Stomach (tissue), 4 donors: ENCODE measurements at regions not wholly inside any gene's neighbourhood (a gene's known extent, or its start where the extent isn't known, plus 50 kb on each side); places are given as distances from the start of the nearest gene placed in this dataset.

ENCODE experiments used
- CTCF ChIP-seq, 7 experiments: fragments of 450-650 bp in 4 of 7; fragments of 200-600 bp in 3 of 7; sonication (generic) in 3 of 7; IDR thresholded peaks; one replicate each; pipeline ENCODE4 v1.5.1; 2016 to 2019; ENCODE audit warnings: antibody characterized with exemption in 7 of 7, control low read depth in 2 of 7, mild to moderate bottlenecking in 1 of 7
- POLR2A ChIP-seq, 4 donors: fragments of 450-650 bp; IDR thresholded peaks; one replicate each; pipeline ENCODE4 v1.6.1; 2016; ENCODE audit warnings: antibody characterized with exemption in 4 of 4, control low read depth in 2 of 4, mild to moderate bottlenecking in 1 of 4, moderate library complexity in 1 of 4
- POLR2AphosphoS5 ChIP-seq, 3 donors: sonication (generic); formaldehyde crosslinking; IDR thresholded peaks; one replicate each; pipeline ENCODE4 v1.6.1; 2016; ENCODE audit warnings: antibody characterized with exemption in 3 of 3

GRCh38 chr3:71868876-71869275 is 83.9 kb upstream of the PROK2 start:
- TF ChIP-seq CTCF (IDR thresholded peaks at IDR 0.05) (no peak), POLR2AphosphoS5 (IDR thresholded peaks at IDR 0.05) (no peak), POLR2A (IDR thresholded peaks at IDR 0.05) (no peak)
